AG04450 (cell line): ENCODE measurements at regions not wholly inside any gene's neighbourhood (a gene's known extent, or its start where the extent isn't known, plus 50 kb on each side); places are given as distances from the start of the nearest gene placed in this dataset.

Source experiments
- CTCF ChIA-PET: fragments of 300-600, 350-600 bp; formaldehyde crosslinking; extraction: SDS; loops from one replicate; lab custom pipeline; 2022; ENCODE audit warnings: antibody characterized with exemption, inconsistent platforms; lab: Charles Lee
- POLR2A ChIA-PET: fragments of 350-600 bp; formaldehyde crosslinking; extraction: SDS; loops from one replicate; lab custom pipeline; 2021; ENCODE audit warnings: antibody characterized with exemption, inconsistent platforms; lab: Yijun Ruan, JAX
- DNase-seq: peaks from one replicate; pipeline ENCODE4 v3.0.0-alpha.2; 2011; ENCODE audit warnings: low read depth, low spot score
- H3K27ac ChIP-seq: one replicate; pipeline ENCODE4 v1.5.1; 2012; ENCODE audit warnings: low read depth, low read length, control low read depth
- H3K27me3 ChIP-seq: one replicate; pipeline ENCODE4 v1.6.0; 2012; ENCODE audit warnings: low read length; ENCODE audit not compliant: control insufficient read depth, insufficient read depth
- H3K4me3 ChIP-seq: 2 replicates; pipeline ENCODE4 v1.5.1; 2011; ENCODE audit warnings: mild to moderate bottlenecking, low read depth, low read length, control low read depth
- H3K9me3 ChIP-seq: 2 replicates; pipeline ENCODE4 v1.5.1; 2012; ENCODE audit warnings: low read length; ENCODE audit not compliant: control insufficient read depth, insufficient read depth
- CTCF ChIP-seq: IDR thresholded peaks from 2 replicates; pipeline ENCODE4 v1.5.1; 2011; ENCODE audit warnings: low read depth, low read length, control low read depth, inconsistent platforms

DNA sequence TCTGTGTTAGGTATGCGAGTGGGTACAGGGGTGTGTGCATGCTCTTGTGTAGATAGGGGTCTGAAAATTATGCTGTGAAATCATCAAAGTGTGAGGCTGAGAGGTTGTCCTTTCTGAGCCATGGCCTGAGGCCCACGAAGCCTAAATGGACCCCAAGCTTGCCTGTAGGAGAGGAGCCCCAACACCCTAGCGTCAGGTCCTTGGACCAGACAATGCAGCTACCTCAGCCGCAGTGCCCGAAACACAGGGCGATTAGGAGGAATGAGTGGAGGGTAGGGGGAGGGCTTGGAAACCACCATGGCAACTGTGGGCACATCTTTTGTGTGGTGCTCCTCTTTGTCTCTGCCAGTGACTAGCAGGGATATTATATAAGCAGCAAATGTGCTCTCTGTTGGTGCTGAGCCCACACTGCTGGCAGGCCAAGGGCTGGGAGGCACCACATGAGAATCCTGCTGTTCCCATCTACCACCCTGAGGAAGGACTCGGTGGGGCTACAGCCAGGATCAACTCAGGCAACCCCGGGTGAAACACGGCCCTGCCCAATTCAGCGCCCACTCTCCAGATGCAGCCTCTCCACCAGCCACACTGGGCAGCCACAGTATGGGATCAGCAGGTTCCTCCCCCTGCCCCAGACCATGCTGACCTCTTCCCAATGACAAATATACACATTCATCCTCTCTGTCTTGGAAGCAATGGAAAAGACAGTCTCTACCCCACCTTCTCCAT is 84.6 kb upstream of the FSTL4 start:
- DNase-seq, result no peak
- H3K4me3 ChIP-seq, result no peak overlapping the region
- H3K9me3 ChIP-seq, result no peaks in the 10 kb centered on the region
- ChIA-PET CTCF (no interaction called here), POLR2A (no interaction called here)
- no peak for TF ChIP-seq CTCF
- no peaks in the 10 kb centered on the region for H3K27me3 ChIP-seq
- no peak overlapping the region for H3K27ac ChIP-seq

GRCh38 chr5:133696006-133696584 is 83.8 kb upstream of the FSTL4 start:
- Histone ChIP-seq H3K27ac (no peak overlapping the region), H3K27me3 (no peaks in the 10 kb centered on the region), H3K4me3 (no peak overlapping the region), H3K9me3 (no peaks in the 10 kb centered on the region)
- ChIA-PET CTCF (no interaction called here), POLR2A (no interaction called here)
- DNase-seq, result no peak
- no peak for TF ChIP-seq CTCF

- no peak for DNase-seq
- ChIA-PET CTCF (no interaction called here), POLR2A (no interaction called here)
- H3K27me3 ChIP-seq, result no peaks in the 10 kb centered on the region
- H3K27ac ChIP-seq, result no peak overlapping the region
- no peak for TF ChIP-seq CTCF
- no peaks in the 10 kb centered on the region for H3K9me3 ChIP-seq
- no peak overlapping the region for H3K4me3 ChIP-seq
Observed at GRCh38 chr5:133694181-133694831, 82.0 kb upstream of the FSTL4 start.

- no peak overlapping the region for H3K27ac ChIP-seq
- no peak for TF ChIP-seq CTCF
- DNase-seq, result no peak
- POLR2A ChIA-PET, result no interaction called here
- no peaks in the 10 kb centered on the region for H3K27me3 ChIP-seq
- no peak overlapping the region for H3K4me3 ChIP-seq
- H3K9me3 ChIP-seq, result no peaks in the 10 kb centered on the region
- CTCF ChIA-PET, result no interaction called here
Observed at GRCh38 chr5:133691448-133691847, 79.1 kb upstream of the FSTL4 start.

GRCh38 chr5:133690746-133691145 is 78.4 kb upstream of the FSTL4 start:
- POLR2A ChIA-PET, result no interaction called here
- DNase-seq, result no peak
- CTCF ChIA-PET, result no interaction called here
- H3K27me3 ChIP-seq, result no peaks in the 10 kb centered on the region
- no peak overlapping the region for H3K27ac ChIP-seq
- H3K9me3 ChIP-seq, result no peaks in the 10 kb centered on the region
- TF ChIP-seq CTCF, result no peak
- H3K4me3 ChIP-seq, result no peak overlapping the region
